DMS153 treated with DMSO at 0.1 percent for 48 hours (cell line): ENCODE measurements at regions not wholly inside any gene's neighbourhood (a gene's known extent, or its start where the extent isn't known, plus 50 kb on each side); places are given as distances from the start of the nearest gene placed in this dataset.

Source experiments
- DNase-seq: peaks from one replicate; lab custom pipeline; 2025; ENCODE audit not compliant: unreplicated experiment; lab: John Stamatoyannopoulos, UW

GRCh38 chr20:48169650-48170225 lies 384.5 kb upstream of the SULF2 start:
- DNase-seq, result no peak

GRCh38 chr20:48166082-48166835 lies 381.0 kb upstream of the SULF2 start:
- DNase-seq, result no peak

- DNase-seq, result no peak
Observed at GRCh38 chr20:48165401-48165685, 380.1 kb upstream of the SULF2 start.

- DNase-seq, result no peak
Observed at GRCh38 chr20:48164566-48165400, 379.5 kb upstream of the SULF2 start.

- no peak for DNase-seq
Observed at GRCh38 chr20:48164034-48164433, 378.8 kb upstream of the SULF2 start.

GRCh38 chr20:48163505-48163904 lies 378.2 kb upstream of the SULF2 start:
- no peak for DNase-seq

GRCh38 chr20:48162621-48163020 lies 377.3 kb upstream of the SULF2 start:
- DNase-seq, result no peak

GRCh38 chr20:48159145-48160008 lies 374.1 kb upstream of the SULF2 start:
- DNase-seq, result no peak

- DNase-seq, result no peak
Observed at GRCh38 chr20:48158014-48158413, 372.7 kb upstream of the SULF2 start.

GRCh38 chr20:48156951-48157700 lies 371.8 kb upstream of the SULF2 start:
- DNase-seq, result no peak

- no peak for DNase-seq
Observed at GRCh38 chr20:48156521-48156920, 371.2 kb upstream of the SULF2 start.

GRCh38 chr20:48155268-48155667 lies 370.0 kb upstream of the SULF2 start:
- peak; percentile 92 for DNase-seq

GRCh38 chr20:48154040-48154765 lies 368.9 kb upstream of the SULF2 start:
- DNase-seq, result peak; percentile 13

- peak; percentile 65 for DNase-seq
Observed at GRCh38 chr20:48153523-48153922, 368.2 kb upstream of the SULF2 start.

- no peak for DNase-seq
Observed at GRCh38 chr20:48153103-48153502, 367.8 kb upstream of the SULF2 start.

GRCh38 chr20:48150568-48150967 lies 365.3 kb upstream of the SULF2 start:
- DNase-seq, result no peak

- peak; percentile 26 for DNase-seq
Observed at GRCh38 chr20:48149902-48150301, 364.6 kb upstream of the SULF2 start.

- DNase-seq, result no peak
Observed at GRCh38 chr20:48148916-48149672, 363.8 kb upstream of the SULF2 start.

GRCh38 chr20:48148020-48148419 lies 362.7 kb upstream of the SULF2 start:
- no peak for DNase-seq
